H1 (cell line): ENCODE measurements at regions not wholly inside any gene's neighbourhood (a gene's known extent, or its start where the extent isn't known, plus 50 kb on each side); places are given as distances from the start of the nearest gene placed in this dataset.

Experiments used
- CTCF ChIA-PET: fragments of 300-600 bp; sonication (Branson Sonifier 250); formaldehyde crosslinking; loops from one replicate; lab custom pipeline; 2021; ENCODE audit not compliant: partially characterized antibody; lab: Charles Lee
- POLR2A ChIA-PET: fragments of 300-600 bp; sonication (Branson Sonifier 250); formaldehyde crosslinking; loops from one replicate; lab custom pipeline; 2021; ENCODE audit warnings: inconsistent platforms; ENCODE audit not compliant: partially characterized antibody; lab: Charles Lee
- DNase-seq, 2 experiments: peaks; one replicate each; pipeline versions ENCODE4 v3.0.0 to v3.0.0-alpha.2; 2010 to 2022; ENCODE audit warnings: low spot score in 2 of 2, low read depth in 1 of 2, mixed read lengths in 1 of 2
- FAIRE-seq: peaks from 2 replicates; lab custom pipeline; 2011; peaks lifted over from hg19 to GRCh38; lab: Jason Lieb, UNC
- H2AFZ ChIP-seq: 2 replicates; pipeline ENCODE4 v1.8.1; 2012; ENCODE audit warnings: low read length, inconsistent platforms
- H2AK5ac ChIP-seq: 2 replicates; pipeline ENCODE4 v1.6.1; 2013; ENCODE audit warnings: low read depth, low read length
- H2BK120ac ChIP-seq: replicated peaks from 2 replicates; pipeline ENCODE3; 2013; ENCODE audit warnings: low read depth, low read length, inconsistent platforms
- H2BK12ac ChIP-seq: 2 replicates; pipeline ENCODE4 v1.6.1; 2013; ENCODE audit warnings: low read depth, low read length
- H2BK15ac ChIP-seq: 2 replicates; pipeline ENCODE4 v1.6.1; 2013; ENCODE audit warnings: low read length
- H2BK20ac ChIP-seq: 2 replicates; pipeline ENCODE4 v1.6.1; 2013; ENCODE audit warnings: low read length
- H2BK5ac ChIP-seq: 2 replicates; pipeline ENCODE4 v1.6.1; 2013; ENCODE audit warnings: low read depth, low read length
- H3K14ac ChIP-seq: 2 replicates; pipeline ENCODE4 v1.6.1; 2013; ENCODE audit warnings: inconsistent platforms; ENCODE audit not compliant: insufficient read length
- H3K18ac ChIP-seq: 2 replicates; pipeline ENCODE4 v1.6.1; 2013; ENCODE audit warnings: low read length; ENCODE audit errors: extremely low read depth
- H3K23ac ChIP-seq: 2 replicates; pipeline ENCODE4 v1.6.1; 2013; ENCODE audit warnings: inconsistent platforms; ENCODE audit not compliant: insufficient read length
- H3K23me2 ChIP-seq: 2 replicates; pipeline ENCODE4 v1.6.1; 2013; ENCODE audit warnings: low read depth, low read length
- H3K27ac ChIP-seq: 2 replicates; pipeline ENCODE4 v1.6.1; 2011; ENCODE audit warnings: low read depth, low read length, inconsistent platforms
- H3K27me3 ChIP-seq, 4 experiments: replicated peaks in 1 of 4; 1 replicate in 1 of 4; 2 replicates in 3 of 4; pipeline versions ENCODE4 v1.6.1 to v1.8.1; 2011 to 2013; ENCODE audit warnings: low read length in 3 of 4, mild to moderate bottlenecking in 3 of 4, inconsistent platforms in 2 of 4, mixed read lengths in 2 of 4, moderate library complexity in 1 of 4; ENCODE audit not compliant: control insufficient read depth in 3 of 4, insufficient read depth in 3 of 4; ENCODE audit errors: extremely low read depth in 1 of 4
- H3K36me3 ChIP-seq, 4 experiments: 2 replicates each; pipeline versions ENCODE4 v1.6.1 to v1.8.1; 2011 to 2013; ENCODE audit warnings: mild to moderate bottlenecking in 4 of 4, low read length in 3 of 4, moderate library complexity in 2 of 4, control low read depth in 1 of 4, inconsistent platforms in 1 of 4; ENCODE audit not compliant: insufficient read depth in 4 of 4, control insufficient read depth in 2 of 4
- H3K4ac ChIP-seq: replicated peaks from 2 replicates; pipeline ENCODE3; 2013; ENCODE audit warnings: low read length, low read depth, mixed read lengths, inconsistent platforms; ENCODE audit not compliant: insufficient read length
- H3K4me1 ChIP-seq, 4 experiments: replicated peaks in 1 of 4; 1 replicate in 1 of 4; 2 replicates in 3 of 4; pipeline versions ENCODE4 v1.6.1 to v1.8.1; 2011 to 2013; ENCODE audit warnings: low read length in 3 of 4, inconsistent platforms in 2 of 4, mixed read lengths in 1 of 4; ENCODE audit not compliant: insufficient read depth in 4 of 4, control insufficient read depth in 3 of 4
- H3K4me2 ChIP-seq, 2 experiments: 2 replicates each; pipeline versions ENCODE4 v1.6.1 to v1.8.1; 2011 to 2013; ENCODE audit warnings: low read depth in 2 of 2, low read length in 2 of 2, control low read depth in 1 of 2, inconsistent platforms in 1 of 2, mild to moderate bottlenecking in 1 of 2; ENCODE audit not compliant: insufficient read depth in 1 of 2
- H3K4me3 ChIP-seq, 4 experiments: fragments of 200-600, 300-600 bp in 1 of 4; sonication (generic), shearing (Covaris generic), sonication (Bioruptor Twin) in 1 of 4; 2 replicates each; pipeline versions ENCODE4 v1.5.1 to v1.8.1; 2011 to 2016; ENCODE audit warnings: low read length in 4 of 4, low read depth in 3 of 4, control low read depth in 2 of 4, inconsistent platforms in 2 of 4, mild to moderate bottlenecking in 2 of 4, mixed read lengths in 1 of 4, moderate library complexity in 1 of 4; ENCODE audit not compliant: insufficient read depth in 2 of 4; ENCODE audit errors: extremely low read depth in 1 of 4
- H3K56ac ChIP-seq: replicated peaks from 2 replicates; pipeline ENCODE3; 2013; ENCODE audit warnings: low read depth, mild to moderate bottlenecking, mixed read lengths, low read length, inconsistent platforms; ENCODE audit not compliant: insufficient read length
- H3K79me1 ChIP-seq: 2 replicates; pipeline ENCODE4 v1.6.1; 2013; ENCODE audit warnings: low read depth, low read length, control low read depth
- H3K79me2 ChIP-seq, 2 experiments: 2 replicates each; pipeline versions ENCODE4 v1.6.1 to v1.8.1; 2012 to 2013; ENCODE audit warnings: low read length in 2 of 2, mild to moderate bottlenecking in 2 of 2, inconsistent platforms in 1 of 2; ENCODE audit not compliant: insufficient read depth in 2 of 2, control insufficient read depth in 1 of 2
- H3K9ac ChIP-seq, 4 experiments: replicated peaks in 1 of 4; 1 replicate in 1 of 4; 2 replicates in 3 of 4; pipeline versions ENCODE4 v1.6.1 to v1.8.1; 2011 to 2013; ENCODE audit warnings: low read depth in 3 of 4, low read length in 3 of 4, control low read depth in 2 of 4, mild to moderate bottlenecking in 2 of 4, moderate library complexity in 2 of 4, inconsistent platforms in 1 of 4; ENCODE audit errors: extremely low read depth in 1 of 4
- H3K9me3 ChIP-seq, 2 experiments: 2 replicates each; pipeline versions ENCODE4 v1.6.1 to v1.8.1; 2012 to 2013; ENCODE audit warnings: mild to moderate bottlenecking in 2 of 2, moderate library complexity in 2 of 2, control low read depth in 1 of 2, inconsistent platforms in 1 of 2, low read depth in 1 of 2, low read length in 1 of 2, mixed read lengths in 1 of 2; ENCODE audit not compliant: insufficient read depth in 2 of 2
- H4K20me1 ChIP-seq, 2 experiments: replicated peaks in 1 of 2; 2 replicates each; pipeline versions ENCODE3 to v1.8.1; 2011 to 2013; ENCODE audit warnings: inconsistent platforms in 2 of 2, low read length in 2 of 2, mild to moderate bottlenecking in 1 of 2; ENCODE audit not compliant: insufficient read depth in 2 of 2, control insufficient read depth in 1 of 2
- H4K5ac ChIP-seq: 2 replicates; pipeline ENCODE4 v1.6.1; 2013; ENCODE audit warnings: low read length, low read depth, mixed read lengths, inconsistent platforms; ENCODE audit not compliant: insufficient read length
- H4K8ac ChIP-seq: 2 replicates; pipeline ENCODE4 v1.8.0; 2013; ENCODE audit warnings: mild to moderate bottlenecking, moderate library complexity, low read length, inconsistent platforms; ENCODE audit not compliant: insufficient read depth; ENCODE audit errors: extremely low read depth
- H4K91ac ChIP-seq: replicated peaks from 2 replicates; pipeline ENCODE3; 2013; ENCODE audit warnings: low read length, mixed read lengths, inconsistent platforms; ENCODE audit not compliant: insufficient read length
- CBX8 ChIP-seq: fragments of 300-800, 300-1000 bp; sonication (generic); IDR thresholded peaks from 2 replicates; pipeline ENCODE4 v1.7.1; 2016; ENCODE audit warnings: low read depth, low read length, borderline replicate concordance
- CHD1 ChIP-seq: IDR thresholded peaks from 2 replicates; pipeline ENCODE4 v1.6.1; 2012; ENCODE audit warnings: low read depth, low read length, improper control_type of control experiment
- HDAC6 ChIP-seq: IDR thresholded peaks from one replicate; pipeline ENCODE4 v1.7.1; 2012; ENCODE audit warnings: low read depth, mild to moderate bottlenecking, inconsistent platforms, low read length, moderate library complexity
- JUN ChIP-seq: IDR thresholded peaks from 2 replicates; pipeline ENCODE4 v1.6.1; 2011; ENCODE audit warnings: low read depth, mild to moderate bottlenecking, improper control_type of control experiment, low read length
- SP2 ChIP-seq: IDR thresholded peaks from 2 replicates; pipeline ENCODE4 v1.6.1; 2012; ENCODE audit warnings: mild to moderate bottlenecking, low read length, inconsistent platforms
- WGBS, 2 experiments: shearing (Covaris generic) in 1 of 2; methylation state at CpG; one replicate each; pipeline versions ENCODE4 v1.1.6 to v1.1.7; 2013 to 2015; ENCODE audit warnings: low lambda C conversion rate in 2 of 2, mixed read lengths in 2 of 2, inconsistent platforms in 1 of 2, low coverage in 1 of 2, missing lambda C conversion rate in 1 of 2; ENCODE audit not compliant: insufficient replicate concordance in 2 of 2, insufficient coverage in 1 of 2, insufficient read length in 1 of 2; ENCODE audit errors: extremely low coverage in 1 of 2, missing lambda C conversion rate in 1 of 2; 5-methylcytosine and 5-hydroxymethylcytosine counted together
- TF ChIP-seq, protein P1 (sequence below), 3 experiments: IDR thresholded peaks; 1 replicate in 2 of 3; 2 replicates in 1 of 3; pipeline versions ENCODE4 v1.5.1 to v1.6.1; 2011; ENCODE audit warnings: low read length in 3 of 3, mild to moderate bottlenecking in 3 of 3, inconsistent platforms in 2 of 3, low read depth in 1 of 3, moderate library complexity in 1 of 3; ENCODE audit not compliant: insufficient read depth in 1 of 3; ENCODE audit errors: control extremely low read depth in 1 of 3

DNA sequence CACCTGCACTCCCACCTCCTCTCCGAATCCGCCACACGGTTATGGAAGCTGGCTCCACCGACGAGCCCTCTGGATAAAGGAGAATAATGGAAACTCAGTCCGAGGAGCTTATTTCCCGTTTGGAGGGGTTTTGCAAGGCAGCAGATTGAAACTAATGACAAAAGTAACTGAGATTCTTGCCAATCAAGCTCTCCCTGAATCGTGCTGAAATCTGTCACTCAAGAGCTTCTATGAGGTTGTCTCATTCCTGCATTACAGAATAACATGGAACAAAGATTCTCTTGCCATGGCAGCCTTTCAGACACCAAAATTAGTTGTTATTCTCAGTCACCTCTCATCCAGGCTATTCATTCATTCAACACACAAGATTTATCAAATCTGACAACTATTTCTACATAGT is 405.9 kb downstream of the SOX9 start:
- H3K4me1 ChIP-seq: no peaks in the 10 kb centered on the region
- no peaks in the 10 kb centered on the region for H3K9me3 ChIP-seq
- DNase-seq: no peak
- H2AK5ac ChIP-seq: no peak overlapping the region
- H2AFZ ChIP-seq: no peak overlapping the region
- no peak overlapping the region for H3K18ac ChIP-seq
- H4K20me1 ChIP-seq: no peaks in the 10 kb centered on the region
- no peak overlapping the region for H3K9ac ChIP-seq
- H2BK12ac ChIP-seq: no peak overlapping the region
- no peak overlapping the region for H3K4me3 ChIP-seq
- no peak overlapping the region for H3K4me2 ChIP-seq
- no peak overlapping the region for H3K14ac ChIP-seq
- H3K36me3 ChIP-seq: no peaks in the 10 kb centered on the region
- ChIA-PET POLR2A (no interaction called here), CTCF (interaction anchor here (0.6 to 0.8 kb wide), 2 partner anchors 360 to 852 kb away, joined by 3 to 4 read pairs; no protein-coding TSS in a partner anchor)
- no peak overlapping the region for H3K56ac ChIP-seq
- FAIRE-seq: no peak
- no peaks in the 10 kb centered on the region for H3K79me1 ChIP-seq
- H3K79me2 ChIP-seq: no peaks in the 10 kb centered on the region
- no peaks in the 10 kb centered on the region for H3K27me3 ChIP-seq
- no peak overlapping the region for H3K27ac ChIP-seq
- no peak overlapping the region for H4K5ac ChIP-seq
- H2BK120ac ChIP-seq: no peak overlapping the region
- no peaks in the 10 kb centered on the region; the same call in 1 of the 2 replicates for H3K23me2 ChIP-seq
- H3K4ac ChIP-seq: no peak overlapping the region
- no peak overlapping the region for H2BK15ac ChIP-seq
- no peak overlapping the region for H2BK5ac ChIP-seq
- H4K91ac ChIP-seq: no peak overlapping the region
- no peak overlapping the region for H2BK20ac ChIP-seq
- no peak overlapping the region for H3K23ac ChIP-seq
- H4K8ac ChIP-seq: no peak overlapping the region
- WGBS, 2 experiments: 97% methylated on average over 8 of the region's 8 CpGs; no CpG with 5 or more reads in 1 of the 2 experiments
- TF ChIP-seq JUN: no peak
- TF ChIP-seq, protein P1, sequence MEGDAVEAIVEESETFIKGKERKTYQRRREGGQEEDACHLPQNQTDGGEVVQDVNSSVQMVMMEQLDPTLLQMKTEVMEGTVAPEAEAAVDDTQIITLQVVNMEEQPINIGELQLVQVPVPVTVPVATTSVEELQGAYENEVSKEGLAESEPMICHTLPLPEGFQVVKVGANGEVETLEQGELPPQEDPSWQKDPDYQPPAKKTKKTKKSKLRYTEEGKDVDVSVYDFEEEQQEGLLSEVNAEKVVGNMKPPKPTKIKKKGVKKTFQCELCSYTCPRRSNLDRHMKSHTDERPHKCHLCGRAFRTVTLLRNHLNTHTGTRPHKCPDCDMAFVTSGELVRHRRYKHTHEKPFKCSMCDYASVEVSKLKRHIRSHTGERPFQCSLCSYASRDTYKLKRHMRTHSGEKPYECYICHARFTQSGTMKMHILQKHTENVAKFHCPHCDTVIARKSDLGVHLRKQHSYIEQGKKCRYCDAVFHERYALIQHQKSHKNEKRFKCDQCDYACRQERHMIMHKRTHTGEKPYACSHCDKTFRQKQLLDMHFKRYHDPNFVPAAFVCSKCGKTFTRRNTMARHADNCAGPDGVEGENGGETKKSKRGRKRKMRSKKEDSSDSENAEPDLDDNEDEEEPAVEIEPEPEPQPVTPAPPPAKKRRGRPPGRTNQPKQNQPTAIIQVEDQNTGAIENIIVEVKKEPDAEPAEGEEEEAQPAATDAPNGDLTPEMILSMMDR (IDR thresholded peaks at IDR 0.05; ENCODE audit: control extremely low read depth in 1 of 3, insufficient read depth in 1 of 3, low read depth in 1 of 3, low read length in 3 of 3): no peak
- no peak for TF ChIP-seq CBX8
- no peak for TF ChIP-seq HDAC6
- TF ChIP-seq SP2: no peak
- no peak for TF ChIP-seq CHD1
